ENCODE measurements at regions not wholly inside any gene's neighbourhood (a gene's known extent, or its start where the extent isn't known, plus 50 kb on each side); places are given as distances from the start of the nearest gene placed in this dataset.

- TF ChIP-seq PATZ1 (CRISPR knock-in tag; IDR thresholded peaks at IDR 0.05; ENCODE audit: borderline replicate concordance) (no peak), ZNF8 (CRISPR knock-in tag; IDR thresholded peaks at IDR 0.05) (no peak), RARB (CRISPR knock-in tag; IDR thresholded peaks at IDR 0.05) (no peak), ARNTL (CRISPR knock-in tag; IDR thresholded peaks at IDR 0.05; ENCODE audit: borderline replicate concordance, low read depth) (no peak), ZFP3 (CRISPR knock-in tag; IDR thresholded peaks at IDR 0.05) (no peak)
Observed at GRCh38 chr1:101323535-101323934, 86.7 kb downstream of the S1PR1 start.
